Gastroesophageal sphincter (tissue), 4 donors: ENCODE measurements at regions not wholly inside any gene's neighbourhood (a gene's known extent, or its start where the extent isn't known, plus 50 kb on each side); places are given as distances from the start of the nearest gene placed in this dataset.
A peak's percentile ranks its signal among the peaks of the same experiment; 100 is the strongest.

Experiments
- ATAC-seq: fragments of 150-250 bp; one replicate; pipeline ENCODE4 v1.9.1; 2016; ENCODE audit warnings: mild to moderate bottlenecking, moderate library complexity
- H3K27ac ChIP-seq, 4 donors: fragments of 200-600 bp; sonication (generic) in 3 of 4; 1 replicate in 3 of 4; 2 replicates in 1 of 4; pipeline ENCODE4 v1.5.1; 2016 to 2019
- H3K27me3 ChIP-seq: fragments of 200-600 bp; sonication (generic); one replicate; pipeline ENCODE4 v1.5.1; 2019
- H3K36me3 ChIP-seq, 2 donors: fragments of 200-600 bp; sonication (generic); one replicate each; pipeline ENCODE4 v1.5.1; 2019; ENCODE audit warnings: control low read depth in 1 of 2
- H3K4me1 ChIP-seq, 3 donors: fragments of 200-600 bp; sonication (generic); 1 replicate in 2 of 3; 2 replicates in 1 of 3; pipeline ENCODE4 v1.5.1; 2016 to 2019; ENCODE audit warnings: control low read depth in 2 of 3
- H3K4me3 ChIP-seq, 2 donors: fragments of 200-600 bp; sonication (generic); one replicate each; pipeline ENCODE4 v1.5.1; 2019; ENCODE audit warnings: mild to moderate bottlenecking in 1 of 2, moderate library complexity in 1 of 2
- H3K9me3 ChIP-seq, 3 donors: fragments of 200-600 bp; sonication (generic); one replicate each; pipeline ENCODE4 v1.5.1; 2017 to 2019; ENCODE audit warnings: control low read depth in 2 of 3
- CTCF ChIP-seq, 4 experiments: fragments of 200-600 bp in 2 of 4; fragments of 450-650 bp in 2 of 4; sonication (generic) in 1 of 4; IDR thresholded peaks; one replicate each; pipeline ENCODE4 v1.5.1; 2017 to 2019; ENCODE audit warnings: antibody characterized with exemption in 4 of 4, mild to moderate bottlenecking in 2 of 4, moderate library complexity in 2 of 4
- EP300 ChIP-seq: sonication (generic); formaldehyde crosslinking; IDR thresholded peaks from one replicate; pipeline ENCODE4 v1.6.1; 2017; ENCODE audit warnings: antibody characterized with exemption, mild to moderate bottlenecking
- POLR2A ChIP-seq, 2 donors: fragments of 450-650 bp; IDR thresholded peaks; one replicate each; pipeline ENCODE4 v1.6.1; 2017; ENCODE audit warnings: antibody characterized with exemption in 2 of 2, mild to moderate bottlenecking in 2 of 2, moderate library complexity in 1 of 2
- POLR2AphosphoS5 ChIP-seq: sonication (generic); formaldehyde crosslinking; IDR thresholded peaks from one replicate; pipeline ENCODE4 v1.6.1; 2017; ENCODE audit warnings: antibody characterized with exemption
- WGBS, 2 donors: methylation state at CpG; one replicate each; pipeline ENCODE4 v1.1.5; 2018; ENCODE audit warnings: low coverage in 1 of 2; 5-methylcytosine and 5-hydroxymethylcytosine counted together

- ATAC-seq, result no peak
- Histone ChIP-seq H3K4me1 (peaks cover 0 to 23% (median 15%) of the 10 kb centered on the region in 3 donors), H3K36me3 (no peaks in the 10 kb centered on the region), H3K4me3 (no peak overlapping the region), H3K9me3 (no peaks in the 10 kb centered on the region), H3K27ac (peak overlapping the region in 1 of 4 donors; percentile 10), H3K27me3 (no peaks in the 10 kb centered on the region)
- 62% methylated on average over 8 of the region's 8 CpGs; no CpG with 5 or more reads in 1 of the 2 donors for WGBS, 2 donors
- TF ChIP-seq CTCF (IDR thresholded peaks at IDR 0.05) (no peak), POLR2AphosphoS5 (no peak), POLR2A (IDR thresholded peaks at IDR 0.05) (no peak), EP300 (no peak)
These were observed 199.2 kb upstream of the COPS8 start for GRCh38 chr2:236886456-236886855.

GRCh38 chr2:236887531-236887930, 198.2 kb upstream of the COPS8 start:
- H3K27ac ChIP-seq, result peak overlapping the region in 3 of 4 donors; percentile 67 to 82 (median 78)
- no peak overlapping the region for H3K4me3 ChIP-seq
- ATAC-seq, result peak; percentile 54
- H3K27me3 ChIP-seq, result no peaks in the 10 kb centered on the region
- no peaks in the 10 kb centered on the region for H3K9me3 ChIP-seq
- peaks cover 0 to 23% (median 15%) of the 10 kb centered on the region in 3 donors for H3K4me1 ChIP-seq
- H3K36me3 ChIP-seq, result no peaks in the 10 kb centered on the region
- 22 to 100% methylated on average over 1 to 6 of the region's 6 CpGs for WGBS, 2 donors
- TF ChIP-seq POLR2A (IDR thresholded peaks at IDR 0.05) (no peak), POLR2AphosphoS5 (peak; percentile 35)

GRCh38 chr2:236887953-236888793, 197.5 kb upstream of the COPS8 start:
- no peak for TF ChIP-seq POLR2AphosphoS5
- TF ChIP-seq EP300, result no peak
- no peak for TF ChIP-seq CTCF (IDR thresholded peaks at IDR 0.05)
- TF ChIP-seq POLR2A (IDR thresholded peaks at IDR 0.05), result no peak
- ATAC-seq, result peak; percentile 17
- Histone ChIP-seq H3K4me1 (peaks cover 0 to 23% (median 15%) of the 10 kb centered on the region in 3 donors), H3K9me3 (no peaks in the 10 kb centered on the region), H3K36me3 (no peaks in the 10 kb centered on the region), H3K4me3 (no peak overlapping the region), H3K27ac (peak overlapping the region in 3 of 4 donors; percentile 67 to 82 (median 78)), H3K27me3 (no peaks in the 10 kb centered on the region)
- 61 to 84% methylated on average over 3 to 5 of the region's 15 CpGs for WGBS, 2 donors

- TF ChIP-seq POLR2A (IDR thresholded peaks at IDR 0.05) (no peak), EP300 (no peak), CTCF (IDR thresholded peaks at IDR 0.05) (no peak), POLR2AphosphoS5 (no peak)
These were observed 196.6 kb upstream of the COPS8 start for GRCh38 chr2:236888794-236889780.

More at GRCh38 chr2:236888794-236889780, 196.6 kb upstream of the COPS8 start:
- H3K4me1 ChIP-seq, result peaks cover 0 to 23% (median 15%) of the 10 kb centered on the region in 3 donors
- no peak for ATAC-seq
- no peaks in the 10 kb centered on the region for H3K36me3 ChIP-seq
- H3K27me3 ChIP-seq, result no peaks in the 10 kb centered on the region
- WGBS, 2 donors, result 84 to 86% methylated on average over 15 to 21 of the region's 24 CpGs
- H3K9me3 ChIP-seq, result no peaks in the 10 kb centered on the region
- H3K4me3 ChIP-seq, result no peak overlapping the region
- peak overlapping the region in 3 of 4 donors; percentile 67 to 82 (median 78) for H3K27ac ChIP-seq
